GM18867 (cell line): ENCODE measurements at regions not wholly inside any gene's neighbourhood (a gene's known extent, or its start where the extent isn't known, plus 50 kb on each side); places are given as distances from the start of the nearest gene placed in this dataset.

Experiments used
- ATAC-seq: cut with Tn5 transposase; IDR thresholded peaks from one replicate; pipeline ENCODE4 v1.9.1; 2021; ENCODE audit warnings: mild to moderate bottlenecking, moderate library complexity; ENCODE audit not compliant: unreplicated experiment

GRCh38 chr9:104980039-104980654 lies 52.2 kb upstream of the ABCA1 start:
- ATAC-seq: no peak

DNA sequence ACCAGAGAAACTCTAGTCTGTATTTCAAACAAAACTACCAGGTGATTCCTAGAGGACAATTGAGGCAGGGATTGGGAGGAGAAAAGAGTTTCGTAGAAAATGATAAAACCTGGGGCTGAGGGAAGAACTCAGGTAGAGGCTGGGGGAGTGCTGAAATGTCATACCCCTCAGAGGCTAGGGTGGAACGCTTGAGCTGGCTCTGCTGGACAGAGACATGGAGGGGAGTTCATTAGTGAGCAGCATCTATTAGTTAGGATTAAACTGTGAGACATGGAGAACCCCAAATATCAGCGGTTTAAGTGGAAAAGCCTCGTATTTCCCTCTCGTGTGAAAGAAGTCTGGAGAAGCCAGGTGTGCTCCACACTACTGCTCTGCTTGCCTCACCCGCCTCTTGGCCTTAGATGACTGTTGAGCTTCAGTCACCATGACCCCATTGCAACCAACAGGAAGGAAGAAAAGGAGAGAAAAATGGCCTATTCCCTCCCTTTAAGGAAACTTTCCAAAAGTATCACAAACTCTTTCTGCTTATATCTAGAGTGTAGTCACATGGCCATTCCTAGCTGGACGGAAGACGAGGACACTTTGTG lies 53.7 kb upstream of the ABCA1 start:
- no peak for ATAC-seq

DNA sequence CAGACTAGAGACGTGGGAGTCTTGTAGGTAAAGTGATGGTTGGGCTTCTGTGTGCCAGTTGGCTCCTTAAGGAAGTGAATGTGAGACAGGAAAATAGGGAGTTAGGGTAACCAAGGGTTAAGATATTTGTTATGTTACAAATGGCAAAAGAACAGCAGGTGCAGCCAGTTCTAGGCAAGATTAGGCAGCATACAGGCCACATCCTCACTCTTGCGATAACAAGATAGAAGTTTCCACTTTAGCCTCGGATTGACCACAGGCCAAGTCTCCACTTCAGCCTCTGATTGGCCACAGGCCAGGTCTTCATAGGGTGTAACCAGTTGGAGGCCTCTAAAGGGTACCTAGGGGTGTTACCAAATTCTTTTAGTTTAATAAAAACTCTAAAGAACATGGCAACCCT lies 54.6 kb upstream of the ABCA1 start:
- ATAC-seq: no peak

DNA sequence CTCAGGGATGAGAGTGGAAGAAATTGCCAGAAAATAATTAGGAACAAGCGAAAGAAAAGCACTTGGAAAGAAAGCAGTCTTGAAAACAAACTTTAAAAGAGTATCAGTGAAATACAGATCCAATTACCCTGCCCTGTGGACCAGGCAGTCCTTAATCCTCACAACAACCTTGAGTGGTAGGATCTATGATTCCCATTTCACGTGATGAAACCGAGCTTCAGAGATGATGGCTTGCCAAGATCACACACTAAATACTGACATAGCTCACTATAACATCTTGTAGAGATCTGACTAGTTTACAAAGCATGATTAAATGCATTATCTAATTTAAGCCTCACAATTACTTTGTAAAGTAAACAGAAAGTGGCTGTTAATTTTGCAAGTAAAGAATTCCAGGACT lies 55.5 kb upstream of the ABCA1 start:
- ATAC-seq: no peak

GRCh38 chr9:104984121-104984520 lies 56.2 kb upstream of the ABCA1 start:
- no peak for ATAC-seq

GRCh38 chr9:104984542-104984941 lies 56.6 kb upstream of the ABCA1 start:
- ATAC-seq: no peak

GRCh38 chr9:104984948-104985347 lies 57.0 kb upstream of the ABCA1 start:
- no peak for ATAC-seq

DNA sequence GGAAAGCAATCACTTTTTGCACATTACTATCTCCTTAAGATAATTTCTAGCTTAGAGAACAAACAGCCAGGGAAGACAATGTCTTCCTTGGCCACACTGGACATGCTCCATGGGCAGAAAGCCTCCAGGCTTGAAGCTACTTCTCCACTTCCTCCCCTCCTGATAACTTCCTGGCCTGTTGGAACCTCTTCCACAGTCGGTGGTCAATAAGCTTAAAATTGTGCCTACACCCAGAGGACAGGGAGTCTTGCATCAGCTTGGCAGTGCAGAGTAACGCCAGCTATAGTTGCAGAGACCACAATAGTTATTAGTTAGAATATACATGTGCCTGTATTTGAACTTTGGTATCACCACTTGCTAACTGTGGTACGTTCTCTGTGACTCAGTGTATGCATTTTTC lies 58.1 kb upstream of the ABCA1 start:
- no peak for ATAC-seq

DNA sequence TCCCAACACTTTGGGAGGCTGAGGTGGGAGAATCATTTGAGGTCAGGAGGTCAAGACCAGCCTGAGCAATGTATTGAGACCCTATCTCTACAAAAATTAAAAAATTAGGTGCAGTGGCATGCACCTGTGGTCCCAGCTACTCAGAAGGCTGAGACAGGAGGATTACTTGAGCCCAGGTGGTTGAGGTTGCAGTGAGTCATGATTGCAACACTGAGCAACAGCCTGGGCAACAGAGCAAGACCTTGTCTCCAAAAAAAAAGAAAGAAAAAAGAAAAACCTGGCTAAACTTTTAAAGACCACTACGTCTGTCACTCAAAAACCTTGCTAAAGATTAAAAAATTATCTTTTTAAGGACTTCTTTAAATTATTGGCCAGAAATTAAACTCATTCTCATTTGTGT lies 59.8 kb upstream of the ABCA1 start:
- ATAC-seq: no peak

DNA sequence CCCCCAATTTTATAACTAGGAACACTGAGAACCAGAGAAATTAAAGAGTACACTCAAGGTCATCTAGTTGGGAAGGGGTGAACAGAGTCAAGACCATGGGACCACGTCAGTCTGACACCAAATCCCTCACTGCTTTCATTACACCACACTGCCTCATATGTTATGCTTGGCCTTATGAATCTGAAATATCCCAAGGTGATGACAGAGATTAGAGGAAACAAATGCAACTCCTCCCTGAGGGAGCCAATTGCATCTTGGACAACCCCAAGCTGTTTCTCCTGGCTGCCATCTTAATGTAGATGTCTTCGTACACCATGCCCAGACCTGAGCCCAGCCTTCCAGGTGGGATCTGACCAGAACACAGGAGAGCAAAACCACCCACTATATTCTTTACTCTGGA lies 60.6 kb upstream of the ABCA1 start:
- no peak for ATAC-seq

DNA sequence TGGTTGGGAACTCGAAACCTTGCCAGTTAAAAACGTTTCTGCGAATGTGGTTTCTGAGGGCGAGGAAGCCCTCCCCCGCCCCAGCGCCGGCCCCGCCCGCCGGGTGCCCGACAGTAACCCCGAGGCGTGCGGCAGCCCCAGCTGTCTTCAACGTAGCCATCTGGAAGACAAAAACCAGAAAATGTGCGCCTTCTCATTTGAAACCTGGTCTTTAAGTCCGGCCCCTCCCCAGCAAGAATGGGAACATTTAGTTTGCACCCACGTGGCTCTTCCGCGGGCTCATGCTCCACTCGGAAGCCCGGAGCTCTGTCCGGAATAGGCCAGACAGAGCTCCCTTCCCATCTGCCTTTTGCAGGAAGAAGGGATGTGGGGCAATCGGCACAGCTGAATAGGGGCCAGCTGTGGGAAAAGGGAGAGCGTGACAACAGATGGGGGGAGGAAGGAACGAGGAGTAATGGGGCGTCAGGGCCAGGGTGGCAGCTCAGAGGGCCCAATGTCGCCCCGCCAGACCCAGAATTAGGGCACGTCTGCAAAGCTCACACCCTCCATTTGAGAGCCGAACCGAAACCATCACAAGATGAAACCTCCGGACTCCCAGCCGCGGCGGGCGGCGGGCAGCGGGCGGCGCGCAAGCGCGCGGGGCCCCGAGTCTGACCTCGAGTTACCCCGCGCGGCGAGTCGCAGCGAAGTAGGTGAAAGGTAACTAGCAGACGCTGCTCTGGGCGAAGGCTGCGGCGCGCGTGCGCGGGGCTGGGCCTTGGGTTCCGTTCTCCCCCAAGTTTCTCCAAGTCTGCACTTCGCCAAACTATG lies 63.4 kb upstream of the ABCA1 start:
- peak; percentile 87 for ATAC-seq

GRCh38 chr9:104992659-104993058 lies 64.7 kb upstream of the ABCA1 start:
- ATAC-seq: no peak

- ATAC-seq: no peak
Measured at GRCh38 chr9:104993291-104993963, 65.5 kb upstream of the ABCA1 start.

GRCh38 chr9:104997536-104997935 lies 69.6 kb upstream of the ABCA1 start:
- ATAC-seq: no peak

DNA sequence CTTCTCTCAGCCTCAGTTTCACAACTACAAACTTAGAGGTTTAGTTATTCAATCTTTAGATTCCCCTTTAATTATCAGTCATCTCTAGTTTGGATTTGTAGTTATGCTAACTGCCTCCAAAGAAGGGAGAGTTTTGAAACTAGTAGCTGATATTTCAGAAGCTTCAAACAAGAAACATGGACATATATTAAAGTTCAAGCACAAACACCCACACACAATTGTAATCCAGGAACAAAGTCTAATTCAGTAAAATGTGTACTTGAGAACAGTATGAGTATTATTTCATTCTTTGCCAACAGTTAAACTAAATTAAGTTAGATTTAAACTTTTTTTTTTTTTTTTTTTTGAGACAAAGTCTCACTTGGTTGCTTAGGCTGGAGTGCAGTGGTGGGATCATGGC lies 71.2 kb upstream of the ABCA1 start:
- ATAC-seq: no peak

DNA sequence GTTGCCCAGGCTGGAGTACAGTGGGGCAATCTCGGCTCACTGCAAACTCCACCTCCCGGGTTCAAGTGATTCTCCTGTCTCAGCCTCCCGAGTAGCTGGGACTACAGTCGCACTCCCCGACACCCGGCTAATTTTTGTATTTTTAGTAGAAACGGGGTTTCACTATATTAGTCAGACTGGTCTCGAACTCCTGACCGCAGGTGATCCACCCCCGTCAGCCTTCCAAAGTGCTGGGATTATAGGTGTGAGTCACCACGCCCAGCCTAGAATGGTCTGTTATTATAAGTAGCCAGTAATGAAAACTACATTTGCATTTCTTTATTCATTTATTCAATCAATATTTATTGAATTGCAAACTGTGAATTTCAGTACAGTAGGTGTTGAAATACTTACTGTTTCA lies 72.6 kb upstream of the ABCA1 start:
- peak; percentile 43 for ATAC-seq

- no peak for ATAC-seq
Measured at GRCh38 chr9:105004466-105005090, 76.6 kb upstream of the ABCA1 start.

DNA sequence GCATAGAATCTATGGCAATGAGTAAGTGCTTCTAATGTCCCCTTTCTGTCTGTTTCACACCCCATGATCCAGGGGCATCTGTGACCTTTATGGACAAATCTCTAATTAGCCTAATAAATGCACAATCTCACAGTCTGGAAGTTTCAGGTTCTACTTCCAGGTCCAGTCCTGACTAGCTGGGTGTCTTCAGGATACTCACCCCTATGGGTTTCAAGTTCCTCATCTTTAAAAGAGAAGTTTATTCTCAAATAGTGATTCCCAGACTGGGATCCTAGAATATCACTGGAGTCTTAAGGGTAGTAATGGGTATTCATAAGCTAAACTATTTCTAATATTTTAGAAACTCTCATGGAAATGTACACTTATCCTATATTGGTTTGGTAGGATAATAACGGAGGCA lies 77.2 kb upstream of the ABCA1 start:
- ATAC-seq: no peak

DNA sequence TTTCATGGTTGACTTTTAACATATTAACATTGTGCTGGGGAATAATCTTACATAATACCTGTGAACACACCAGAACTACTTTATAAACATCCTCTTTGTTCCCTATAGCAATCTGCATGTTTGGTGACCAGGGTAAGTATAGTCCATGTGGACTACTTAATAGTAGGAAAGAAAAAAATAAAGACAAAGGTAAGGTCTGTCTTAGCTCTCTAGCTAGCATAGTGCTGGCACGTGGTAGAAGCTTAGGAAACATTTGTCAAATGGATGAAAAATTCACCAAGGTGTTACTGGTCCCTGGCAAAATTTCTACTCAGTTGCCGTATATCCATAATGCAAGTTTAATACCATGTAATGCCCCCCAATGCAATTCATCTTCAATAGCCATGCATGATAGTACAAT lies 78.6 kb upstream of the ABCA1 start:
- ATAC-seq: no peak

DNA sequence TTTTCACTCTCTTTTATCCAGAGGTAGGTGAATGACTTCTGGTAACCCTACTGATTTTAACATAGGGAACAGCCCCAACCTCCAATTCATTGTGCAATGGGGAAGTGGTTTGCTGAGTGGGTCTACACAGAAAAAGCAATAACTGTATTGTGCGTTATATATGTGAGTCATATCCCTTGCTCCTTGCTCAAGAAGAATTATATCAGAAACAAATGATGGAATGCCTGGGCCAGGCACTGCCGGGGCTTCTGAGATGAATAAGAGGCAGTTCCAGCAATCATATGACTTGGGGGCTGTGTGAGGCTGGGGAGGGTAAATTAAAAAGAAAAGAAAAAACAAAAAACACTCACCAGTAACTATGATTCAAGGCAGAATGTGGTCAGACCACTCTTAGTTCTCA lies 79.2 kb upstream of the ABCA1 start:
- ATAC-seq: no peak

- peak; percentile 68 for ATAC-seq
Measured at GRCh38 chr9:105010089-105010488, 82.1 kb upstream of the ABCA1 start.
